Omental fat pad (tissue), 3 donors: ENCODE measurements at regions not wholly inside any gene's neighbourhood (a gene's known extent, or its start where the extent isn't known, plus 50 kb on each side); places are given as distances from the start of the nearest gene placed in this dataset.

Source experiments
- ATAC-seq: fragments of 150-250 bp; one replicate; pipeline ENCODE4 v1.9.1; 2016; ENCODE audit warnings: mild to moderate bottlenecking, moderate library complexity; ENCODE audit not compliant: low FRiP score
- DNase-seq: peaks from one replicate; pipeline ENCODE4 v3.0.0-alpha.2; 2019; ENCODE audit warnings: low spot score
- CTCF ChIP-seq, 3 donors: fragments of 450-650 bp; IDR thresholded peaks; one replicate each; pipeline ENCODE4 v1.5.1; 2016 to 2017; ENCODE audit warnings: antibody characterized with exemption in 3 of 3, mild to moderate bottlenecking in 3 of 3, moderate library complexity in 2 of 3

- ATAC-seq (no peak), DNase-seq (no peak)
- no peak for TF ChIP-seq CTCF (IDR thresholded peaks at IDR 0.05)
Observed at GRCh38 chr3:87069971-87070370, 79.0 kb upstream of the VGLL3 start.

- ATAC-seq (no peak), DNase-seq (no peak)
- TF ChIP-seq CTCF (IDR thresholded peaks at IDR 0.05), result no peak
Observed at GRCh38 chr3:87069021-87069420, 78.1 kb upstream of the VGLL3 start.

- DNase-seq (no peak), ATAC-seq (no peak)
- no peak for TF ChIP-seq CTCF (IDR thresholded peaks at IDR 0.05)
Observed at GRCh38 chr3:87062685-87063084, 71.7 kb upstream of the VGLL3 start.

- no peak for ATAC-seq
- no peak for DNase-seq
- no peak for TF ChIP-seq CTCF (IDR thresholded peaks at IDR 0.05)
Observed at GRCh38 chr3:87057474-87057873, 66.5 kb upstream of the VGLL3 start.

GRCh38 chr3:87053553-87053952 is 62.6 kb upstream of the VGLL3 start:
- TF ChIP-seq CTCF (IDR thresholded peaks at IDR 0.05), result no peak
- ATAC-seq, result no peak
- no peak for DNase-seq

GRCh38 chr3:87052499-87053260 is 61.7 kb upstream of the VGLL3 start:
- no peak for DNase-seq
- no peak for TF ChIP-seq CTCF (IDR thresholded peaks at IDR 0.05)
- no peak for ATAC-seq

- no peak for DNase-seq
- TF ChIP-seq CTCF (IDR thresholded peaks at IDR 0.05), result no peak
- ATAC-seq, result no peak
Observed at GRCh38 chr3:87047852-87048251, 56.9 kb upstream of the VGLL3 start.
